Stimulated activated naive B cell treated with anti-CD40 and anti-IgM and Interleukin-4, amounts not matched to agents 10 μg/mL and 1 μg/mL and 100 μg/mL, for 72 hours (primary cell): ENCODE measurements at regions not wholly inside any gene's neighbourhood (a gene's known extent, or its start where the extent isn't known, plus 50 kb on each side); places are given as distances from the start of the nearest gene placed in this dataset.

Experiments
- ATAC-seq, 2 donors: fragments of 150-1000 bp; cut with Tn5 transposase; replicated peaks; 2 replicates each; pipeline ENCODE4 v1.10.0; 2021; ENCODE audit warnings: moderate library complexity in 1 of 2
- DNase-seq: peaks from one replicate; pipeline ENCODE4 v3.0.0; 2021
- H3K27ac Mint-ChIP-seq: one replicate; pipeline ENCODE4 v1.8.0; 2022; ENCODE audit warnings: mild to moderate bottlenecking, mixed read lengths
- H3K27me3 Mint-ChIP-seq, 2 donors: one replicate each; pipeline ENCODE4 v1.8.0; 2022; ENCODE audit warnings: mixed read lengths in 2 of 2
- H3K36me3 Mint-ChIP-seq, 2 donors: one replicate each; pipeline ENCODE4 v1.8.0; 2022; ENCODE audit warnings: mixed read lengths in 2 of 2, mild to moderate bottlenecking in 1 of 2
- H3K4me1 Mint-ChIP-seq, 2 donors: one replicate each; pipeline ENCODE4 v1.8.0; 2022; ENCODE audit warnings: mixed read lengths in 2 of 2, mild to moderate bottlenecking in 1 of 2
- H3K4me3 Mint-ChIP-seq, 2 donors: one replicate each; pipeline ENCODE4 v1.8.0; 2022; ENCODE audit warnings: mild to moderate bottlenecking in 2 of 2, mixed read lengths in 2 of 2, moderate library complexity in 1 of 2
- H3K9me3 Mint-ChIP-seq, 2 donors: one replicate each; pipeline ENCODE4 v1.8.0; 2022; ENCODE audit warnings: mixed read lengths in 2 of 2, mild to moderate bottlenecking in 1 of 2

DNA sequence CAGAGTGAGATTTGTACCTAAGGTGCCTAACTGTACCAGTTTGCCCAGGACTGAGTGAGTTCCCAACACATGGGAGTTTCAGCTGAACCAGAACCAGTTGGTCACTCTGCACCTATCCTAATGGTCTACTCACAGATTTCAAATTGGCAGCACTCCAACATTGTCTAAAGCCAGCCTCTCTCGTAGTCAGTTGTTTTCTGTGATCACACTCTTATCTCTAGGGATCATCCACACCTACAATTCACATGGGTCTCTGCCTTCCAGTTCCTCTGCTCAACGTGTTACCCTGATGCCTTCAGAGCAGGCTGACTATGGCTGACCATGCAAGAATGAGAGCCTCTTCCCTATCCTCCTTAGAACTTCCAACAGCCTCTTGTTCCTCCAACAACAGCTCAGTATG is 624.8 kb downstream of the NTRK3 start:
- Mint-ChIP-seq H3K9me3 (peaks cover 0 to 5% of the 10 kb centered on the region in 2 donors), H3K27ac (no peak overlapping the region), H3K4me1 (no peaks in the 10 kb centered on the region), H3K4me3 (no peak overlapping the region), H3K36me3 (no peaks in the 10 kb centered on the region), H3K27me3 (no peaks in the 10 kb centered on the region)
- DNase-seq, result no peak
- ATAC-seq, result no peak

DNA sequence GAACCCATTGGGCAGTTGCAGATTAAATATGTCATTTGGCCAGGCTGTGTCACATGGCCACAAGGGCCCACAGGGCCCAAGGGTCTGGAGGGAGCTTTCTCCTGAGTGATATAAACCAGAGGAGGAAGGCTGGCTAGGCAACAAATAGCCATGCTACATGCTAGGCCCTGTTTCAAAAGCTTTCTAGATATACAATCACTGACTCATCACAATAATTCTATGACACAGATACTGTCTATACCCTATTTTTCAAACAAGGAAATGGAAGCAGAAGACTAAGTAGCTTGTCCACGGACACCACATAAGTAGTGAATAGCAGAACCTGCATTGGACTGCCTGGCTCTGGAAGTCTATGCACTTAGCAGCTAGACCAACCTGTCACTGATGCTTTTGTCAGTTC is 625.4 kb downstream of the NTRK3 start:
- no peaks in the 10 kb centered on the region for H3K4me1 Mint-ChIP-seq
- no peaks in the 10 kb centered on the region for H3K27me3 Mint-ChIP-seq
- H3K4me3 Mint-ChIP-seq, result no peak overlapping the region
- ATAC-seq (no peak), DNase-seq (no peak)
- no peaks in the 10 kb centered on the region for H3K36me3 Mint-ChIP-seq
- peaks cover 0 to 5% of the 10 kb centered on the region in 2 donors for H3K9me3 Mint-ChIP-seq
- peak overlapping the region; percentile 11 for H3K27ac Mint-ChIP-seq

DNA sequence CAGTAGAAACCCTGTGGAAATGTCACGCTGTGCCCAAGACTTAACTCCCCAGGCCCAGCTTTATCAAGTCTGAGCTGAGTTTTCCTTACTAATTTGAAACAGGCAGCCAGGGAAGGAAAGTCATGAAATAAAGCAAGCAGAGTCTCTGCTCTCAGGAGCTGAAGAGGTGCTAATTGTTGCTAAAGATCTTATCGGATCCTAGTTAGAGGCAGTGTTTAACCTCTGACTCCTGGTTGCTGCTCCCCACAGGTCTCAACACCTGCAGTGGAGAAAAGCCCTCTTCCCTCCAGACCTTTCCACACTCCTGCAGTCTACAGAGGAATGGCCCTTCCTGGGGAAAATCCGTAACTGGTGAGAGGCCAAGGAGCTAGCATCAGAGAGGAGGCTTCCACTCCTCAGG is 628.2 kb downstream of the NTRK3 start:
- Mint-ChIP-seq H3K27me3 (no peaks in the 10 kb centered on the region), H3K36me3 (no peaks in the 10 kb centered on the region), H3K27ac (no peak overlapping the region), H3K4me3 (no peak overlapping the region), H3K4me1 (no peaks in the 10 kb centered on the region), H3K9me3 (peaks cover 0 to 5% of the 10 kb centered on the region in 2 donors)
- DNase-seq (no peak), ATAC-seq (no peak)

DNA sequence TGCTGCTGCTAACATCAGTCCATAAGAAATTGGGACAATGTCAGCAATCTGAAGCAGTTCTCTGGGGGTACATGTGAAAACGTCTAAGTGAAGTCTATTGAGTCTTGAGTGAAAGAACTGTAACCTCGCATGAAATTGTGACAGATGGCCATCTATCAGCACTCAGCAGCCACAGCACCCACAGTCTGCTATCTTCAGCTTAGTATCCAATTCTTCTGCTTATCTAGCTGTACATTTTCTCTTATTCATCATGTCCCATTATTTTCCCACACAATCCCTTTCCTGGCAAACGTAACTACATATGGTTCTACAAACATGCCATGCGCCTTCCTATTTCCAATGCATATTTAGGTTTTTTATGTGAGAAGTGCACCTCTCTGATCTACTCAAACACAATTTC is 629.7 kb downstream of the NTRK3 start:
- ATAC-seq, result no peak
- H3K27me3 Mint-ChIP-seq, result no peaks in the 10 kb centered on the region

DNA sequence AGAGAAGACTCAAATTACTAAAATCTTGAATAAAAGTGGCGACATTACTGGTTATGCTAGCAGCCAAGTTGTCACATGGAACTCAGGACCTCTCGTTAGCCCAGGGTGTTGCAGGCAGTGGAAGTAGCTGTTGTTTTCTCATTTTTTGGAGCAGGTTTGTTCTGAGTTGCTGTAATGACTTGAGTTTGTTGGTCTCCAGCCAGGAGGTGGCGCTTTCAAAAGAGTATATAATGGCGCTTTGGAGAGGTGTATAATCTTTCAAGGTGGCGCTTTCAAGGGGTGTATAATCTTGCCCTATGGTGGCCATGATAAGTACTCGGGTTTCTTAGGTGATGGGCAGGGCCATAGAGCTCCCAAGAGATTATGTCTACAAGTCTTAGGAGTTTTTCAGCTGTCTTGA is 632.7 kb downstream of the NTRK3 start:
- peaks cover 4 to 7% of the 10 kb centered on the region in 2 donors for H3K9me3 Mint-ChIP-seq
- no peak for DNase-seq
- no peak overlapping the region for H3K4me3 Mint-ChIP-seq
- H3K4me1 Mint-ChIP-seq, result no peaks in the 10 kb centered on the region
- ATAC-seq, result no peak
- H3K27me3 Mint-ChIP-seq, result no peaks in the 10 kb centered on the region
- no peak overlapping the region for H3K27ac Mint-ChIP-seq
- H3K36me3 Mint-ChIP-seq, result no peaks in the 10 kb centered on the region

More for the DNA sequence above, 629.7 kb downstream of the NTRK3 start:
- no peaks in the 10 kb centered on the region for H3K36me3 Mint-ChIP-seq
- no peak overlapping the region for H3K4me3 Mint-ChIP-seq
- H3K9me3 Mint-ChIP-seq, result peaks cover 4 to 5% of the 10 kb centered on the region in 2 donors
- no peak for DNase-seq
- H3K27ac Mint-ChIP-seq, result no peak overlapping the region
- no peaks in the 10 kb centered on the region for H3K4me1 Mint-ChIP-seq

DNA sequence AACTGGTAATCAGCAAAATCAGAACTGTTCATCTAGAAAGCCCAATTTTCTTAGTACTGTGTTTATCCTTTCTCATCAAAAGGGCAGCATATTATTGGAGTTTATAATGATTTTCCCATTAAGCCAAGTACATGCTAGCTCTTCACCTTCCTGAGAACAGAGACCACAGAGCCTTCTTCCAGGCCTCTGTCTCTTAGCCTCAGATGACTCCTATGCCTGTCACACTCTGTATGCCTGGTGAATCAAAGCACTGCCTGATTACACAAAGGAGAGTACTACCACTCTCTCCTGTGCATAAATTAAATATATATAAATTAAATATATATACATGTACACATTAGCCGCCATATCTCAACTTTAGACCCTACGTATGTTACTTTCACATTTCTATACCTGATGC is 636.1 kb downstream of the NTRK3 start:
- H3K9me3 Mint-ChIP-seq, result peaks cover 6 to 7% of the 10 kb centered on the region in 2 donors
- no peak for ATAC-seq
- H3K4me3 Mint-ChIP-seq, result no peak overlapping the region
- H3K27me3 Mint-ChIP-seq, result no peaks in the 10 kb centered on the region
- no peak for DNase-seq
- H3K27ac Mint-ChIP-seq, result no peak overlapping the region
- H3K36me3 Mint-ChIP-seq, result no peaks in the 10 kb centered on the region
- H3K4me1 Mint-ChIP-seq, result no peaks in the 10 kb centered on the region

DNA sequence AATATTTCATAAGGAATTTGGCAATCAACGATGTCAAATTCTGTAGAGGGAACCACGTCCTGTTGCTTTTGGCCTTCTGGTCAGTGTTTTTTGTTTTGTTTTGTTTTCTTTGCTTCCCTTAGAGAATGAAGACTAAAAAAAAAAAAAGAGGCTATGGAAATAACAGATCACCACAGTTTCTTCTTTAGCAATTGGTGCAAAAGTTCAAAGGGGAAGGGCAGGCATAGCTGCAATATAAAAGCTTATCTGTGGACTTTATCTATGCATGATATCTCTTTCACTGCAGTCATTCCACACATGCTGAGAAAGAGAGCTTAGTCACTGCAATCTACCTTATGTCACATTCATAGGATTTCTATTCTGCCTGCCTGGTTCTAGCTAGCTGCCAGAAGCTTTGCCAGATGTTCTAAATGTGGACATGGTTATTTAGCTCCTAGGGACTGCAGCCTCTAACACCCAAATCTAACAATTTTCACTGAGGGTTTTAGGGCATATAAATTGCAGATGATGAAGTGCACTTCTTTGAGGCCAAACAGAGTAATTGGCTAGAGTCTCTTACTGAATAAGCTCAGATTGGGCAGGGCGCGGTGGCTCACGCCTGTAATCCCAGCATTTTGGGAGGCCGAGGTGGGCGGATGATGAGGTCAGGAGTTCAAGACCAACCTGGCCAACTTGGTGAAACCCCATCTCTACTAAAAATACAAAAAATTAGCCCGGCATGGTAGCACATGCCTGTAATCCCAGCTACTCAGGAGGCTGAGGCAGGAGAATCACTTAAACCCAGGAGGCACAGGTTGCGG is 637.2 kb downstream of the NTRK3 start:
- H3K36me3 Mint-ChIP-seq, result no peaks in the 10 kb centered on the region
- H3K4me3 Mint-ChIP-seq, result no peak overlapping the region
- H3K4me1 Mint-ChIP-seq, result no peaks in the 10 kb centered on the region
- H3K27ac Mint-ChIP-seq, result no peak overlapping the region
- peaks cover 6 to 7% of the 10 kb centered on the region in 2 donors for H3K9me3 Mint-ChIP-seq
- DNase-seq, result no peak
- ATAC-seq, result no peak
- no peaks in the 10 kb centered on the region for H3K27me3 Mint-ChIP-seq

DNA sequence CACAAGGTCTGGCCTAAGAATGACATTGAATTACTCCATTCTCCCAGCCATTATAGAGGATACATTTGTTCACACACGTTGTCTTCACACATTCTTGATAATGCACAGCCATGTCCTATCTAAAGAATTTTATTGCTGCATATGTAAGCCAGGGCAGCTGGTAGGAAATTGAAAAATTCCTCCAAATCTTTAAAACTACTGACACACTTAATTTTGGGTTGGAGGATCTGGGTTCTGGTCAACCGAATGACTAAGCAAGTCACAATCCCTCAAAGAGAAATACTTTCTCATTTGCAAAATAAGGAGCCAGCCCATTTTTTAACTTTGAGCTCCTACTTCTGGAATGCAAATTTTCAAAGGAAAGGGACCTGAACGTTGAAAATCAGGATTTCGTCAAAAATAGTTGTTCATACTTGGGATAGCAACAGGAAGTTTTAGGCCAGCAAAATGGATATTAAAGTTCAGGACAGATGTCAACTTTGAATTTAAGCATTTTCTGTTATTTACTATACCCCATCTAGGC is 638.3 kb downstream of the NTRK3 start:
- no peaks in the 10 kb centered on the region for H3K36me3 Mint-ChIP-seq
- H3K9me3 Mint-ChIP-seq, result peaks cover 6 to 7% of the 10 kb centered on the region in 2 donors
- ATAC-seq, result no peak
- H3K4me1 Mint-ChIP-seq, result no peaks in the 10 kb centered on the region
- no peak overlapping the region for H3K4me3 Mint-ChIP-seq
- no peaks in the 10 kb centered on the region for H3K27me3 Mint-ChIP-seq
- no peak for DNase-seq
- no peak overlapping the region for H3K27ac Mint-ChIP-seq

DNA sequence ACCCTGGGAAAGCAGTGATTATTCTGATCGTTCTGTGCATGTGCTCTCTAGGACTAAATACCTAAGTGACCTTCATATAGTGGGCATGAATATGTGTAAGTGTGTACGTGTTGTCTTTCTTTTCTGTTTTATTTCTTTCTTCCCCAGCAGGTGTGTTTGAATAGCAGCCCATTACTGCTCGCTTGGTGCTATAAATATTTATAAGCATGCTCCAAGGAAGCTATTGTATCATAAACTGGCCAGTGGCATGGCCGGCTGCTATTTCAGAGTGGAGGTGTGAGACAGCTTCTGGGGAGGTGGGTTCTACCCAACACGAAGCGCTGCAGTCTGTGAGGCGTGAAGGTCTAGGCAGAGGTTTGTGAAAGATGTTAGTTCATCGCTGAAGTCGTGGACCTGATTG is 641.8 kb downstream of the NTRK3 start:
- H3K4me3 Mint-ChIP-seq, result no peak overlapping the region
- H3K4me1 Mint-ChIP-seq, result no peaks in the 10 kb centered on the region
- ATAC-seq, result no peak
- peaks cover 0 to 3% of the 10 kb centered on the region in 2 donors for H3K9me3 Mint-ChIP-seq
- H3K36me3 Mint-ChIP-seq, result no peaks in the 10 kb centered on the region
- DNase-seq, result no peak
- no peak overlapping the region for H3K27ac Mint-ChIP-seq
- H3K27me3 Mint-ChIP-seq, result no peaks in the 10 kb centered on the region

DNA sequence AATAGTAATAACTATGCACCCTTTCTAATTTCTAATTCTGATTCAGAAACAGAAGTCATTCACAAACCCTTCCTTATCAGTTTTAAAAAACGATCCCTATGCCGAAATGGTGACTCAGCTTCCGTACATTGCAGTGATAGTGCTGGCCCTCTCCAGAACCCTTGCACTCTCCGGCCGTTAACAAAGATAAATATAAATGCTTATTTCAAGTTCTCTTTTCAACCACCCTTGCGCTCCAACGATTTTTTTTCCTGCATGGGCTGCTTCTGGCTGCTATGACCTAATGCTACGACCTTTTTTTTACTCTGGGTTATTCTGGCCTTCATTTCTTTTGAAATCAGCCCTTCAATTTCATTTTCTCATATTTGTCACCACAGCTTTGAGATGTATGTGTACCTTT is 646.2 kb downstream of the NTRK3 start:
- H3K4me3 Mint-ChIP-seq, result no peak overlapping the region

DNA sequence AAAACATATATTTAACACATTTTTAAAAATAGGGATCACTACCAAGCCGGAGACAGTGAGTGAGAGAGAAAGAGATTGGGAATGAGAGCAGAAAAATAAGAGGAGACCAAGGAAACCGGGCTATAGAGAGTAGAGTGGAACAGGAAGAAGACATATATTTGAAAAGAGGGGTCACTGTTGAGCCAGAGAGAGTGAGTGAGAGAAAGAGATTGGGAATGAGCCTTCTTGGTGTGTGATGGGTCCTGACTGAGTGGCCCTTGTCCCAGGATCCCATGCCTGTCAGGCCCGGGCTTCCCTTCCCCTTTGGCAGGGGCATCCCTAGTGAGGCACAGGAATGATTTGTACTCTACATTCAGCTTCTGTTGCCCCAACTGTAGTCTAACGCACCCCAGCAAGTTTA is 646.6 kb downstream of the NTRK3 start:
- Mint-ChIP-seq H3K36me3 (no peaks in the 10 kb centered on the region), H3K27ac (no peak overlapping the region), H3K4me3 (no peak overlapping the region), H3K4me1 (no peaks in the 10 kb centered on the region), H3K9me3 (no peaks in the 10 kb centered on the region), H3K27me3 (no peaks in the 10 kb centered on the region)
- DNase-seq (no peak), ATAC-seq (no peak)

More for the DNA sequence above, 646.2 kb downstream of the NTRK3 start:
- ATAC-seq (no peak), DNase-seq (no peak)
- Mint-ChIP-seq H3K4me1 (no peaks in the 10 kb centered on the region), H3K36me3 (no peaks in the 10 kb centered on the region), H3K27ac (no peak overlapping the region), H3K9me3 (no peaks in the 10 kb centered on the region), H3K27me3 (no peaks in the 10 kb centered on the region)

DNA sequence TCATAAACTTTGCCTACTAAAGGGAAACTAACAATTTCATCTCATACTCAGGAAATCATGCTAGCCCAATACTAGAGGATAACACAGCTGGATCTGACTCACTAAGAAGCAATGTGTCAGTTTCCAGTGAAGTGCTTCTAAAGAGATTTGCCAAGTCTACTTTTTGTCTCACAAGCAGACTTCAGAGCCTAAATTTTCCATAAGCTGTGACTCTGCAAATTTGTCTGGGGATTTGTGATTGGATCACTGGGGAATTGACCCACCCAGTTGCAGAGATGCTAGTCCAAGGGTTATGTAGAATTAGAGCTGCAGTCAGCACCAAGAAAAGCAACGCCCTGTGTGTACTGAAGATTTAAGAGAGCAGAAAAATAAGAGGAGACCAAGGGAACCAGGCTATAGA is 647.1 kb downstream of the NTRK3 start:
- Mint-ChIP-seq H3K4me3 (no peak overlapping the region), H3K4me1 (no peaks in the 10 kb centered on the region), H3K27me3 (no peaks in the 10 kb centered on the region), H3K9me3 (no peaks in the 10 kb centered on the region), H3K36me3 (no peaks in the 10 kb centered on the region), H3K27ac (no peak overlapping the region)
- no peak for DNase-seq
- no peak for ATAC-seq

DNA sequence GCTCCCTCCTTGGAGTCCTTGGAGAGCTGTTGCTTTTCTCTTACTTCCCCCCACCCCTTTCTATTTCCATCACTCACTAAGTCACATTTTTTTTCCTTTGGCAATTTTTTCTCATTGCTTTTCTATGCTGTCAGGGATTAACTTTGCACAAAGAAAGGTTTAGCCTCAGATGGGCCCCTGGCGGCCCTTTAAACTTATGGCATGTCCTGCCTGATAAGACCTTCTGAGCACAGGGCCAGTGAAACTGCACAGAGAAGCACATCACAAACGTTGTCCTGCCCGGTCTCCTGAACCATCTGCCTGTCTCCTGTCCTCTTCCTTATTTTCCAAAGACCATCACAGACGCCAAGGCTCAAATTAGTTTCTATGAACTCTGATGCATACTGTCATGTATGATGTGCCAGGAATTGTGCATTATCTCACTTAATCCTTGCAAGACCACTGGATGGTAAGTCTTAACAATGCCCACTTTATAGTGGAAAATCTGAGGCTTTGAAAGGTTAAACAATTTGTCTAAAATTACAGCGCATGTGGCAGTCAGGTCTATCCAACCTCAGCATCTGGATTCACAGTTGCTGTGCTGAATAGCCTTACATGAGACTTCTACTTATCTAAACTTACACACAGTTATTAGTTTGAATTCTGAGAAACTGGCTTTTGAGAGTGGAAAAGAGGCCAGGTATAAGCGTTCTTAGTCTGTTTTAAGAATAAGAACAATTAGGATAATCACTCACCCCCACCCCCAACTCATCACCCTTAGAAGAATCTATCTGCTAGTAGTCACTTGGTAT is 648.1 kb downstream of the NTRK3 start:
- H3K27me3 Mint-ChIP-seq, result no peaks in the 10 kb centered on the region
- H3K4me1 Mint-ChIP-seq, result no peaks in the 10 kb centered on the region
- no peak overlapping the region for H3K4me3 Mint-ChIP-seq
- H3K36me3 Mint-ChIP-seq, result no peaks in the 10 kb centered on the region
- no peak overlapping the region for H3K27ac Mint-ChIP-seq
- ATAC-seq (no peak), DNase-seq (no peak)
- H3K9me3 Mint-ChIP-seq, result no peaks in the 10 kb centered on the region

DNA sequence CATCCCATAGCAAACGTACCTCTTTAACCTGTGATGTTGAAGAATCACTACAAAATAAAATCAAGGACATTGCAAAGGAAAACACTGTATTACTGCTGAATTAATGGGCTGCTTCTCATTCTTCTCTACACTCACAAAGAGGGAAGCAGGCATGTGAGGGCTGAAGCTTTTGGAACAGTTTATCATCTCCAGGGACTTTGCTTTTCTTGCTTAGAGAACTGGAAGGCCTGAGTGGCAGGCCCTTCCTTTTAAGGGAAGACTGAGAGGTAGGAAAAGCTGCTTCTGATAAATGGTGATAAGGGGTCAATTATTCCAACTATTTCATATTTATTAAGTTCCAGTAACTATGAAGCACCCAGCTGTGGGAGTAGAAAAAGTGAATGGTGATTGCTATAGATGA is 649.6 kb downstream of the NTRK3 start:
- Mint-ChIP-seq H3K9me3 (no peaks in the 10 kb centered on the region), H3K4me3 (no peak overlapping the region), H3K4me1 (no peaks in the 10 kb centered on the region), H3K27me3 (peaks cover 0 to 3% of the 10 kb centered on the region in 2 donors), H3K27ac (no peak overlapping the region), H3K36me3 (no peaks in the 10 kb centered on the region)
- DNase-seq, result no peak
- ATAC-seq, result no peak
